ENCODE measurements at regions not wholly inside any gene's neighbourhood (a gene's known extent, or its start where the extent isn't known, plus 50 kb on each side); places are given as distances from the start of the nearest gene placed in this dataset.

DNA sequence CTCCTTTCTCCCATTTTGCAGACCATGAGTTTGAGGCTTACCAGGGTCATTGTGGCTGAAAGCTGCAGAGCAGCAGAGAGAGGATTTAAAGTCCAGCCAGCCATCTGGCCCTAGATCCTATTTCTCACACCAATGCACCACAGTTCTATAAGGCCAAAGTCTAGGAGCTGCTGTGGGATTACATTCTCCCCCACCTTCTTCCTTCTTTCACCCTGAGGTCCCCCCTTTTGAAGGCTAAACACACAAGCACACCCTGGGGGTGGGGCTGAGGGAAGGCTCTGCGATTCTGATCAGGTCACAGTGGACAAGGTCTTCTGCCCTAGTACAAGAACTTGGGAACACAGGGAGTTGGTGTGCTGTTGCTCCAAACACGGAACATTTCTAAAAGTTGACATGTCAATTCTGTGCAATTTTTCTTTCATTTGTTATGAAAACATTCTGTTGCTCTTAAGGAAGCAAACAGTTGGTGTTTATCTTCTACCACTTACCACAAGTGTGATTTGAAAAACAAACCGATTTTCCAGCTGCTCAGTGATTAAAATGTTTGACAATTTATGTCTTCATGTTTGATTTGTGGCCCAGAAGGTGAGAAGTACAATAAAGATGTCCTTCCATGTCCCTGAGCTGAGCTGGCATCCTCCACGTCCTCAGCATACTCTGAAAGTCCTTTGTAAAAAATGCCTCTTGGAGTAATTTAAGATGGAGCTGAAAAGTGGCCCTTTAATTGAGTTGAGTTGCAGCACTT lies 271.6 kb upstream of the PPP2R2D start:
- ChIA-PET POLR2A (ENCODE audit: low non-redundant PET) (no interaction called here), CTCF (no interaction called here)
- TF ChIP-seq EZH2 (IDR thresholded peaks at IDR 0.05; ENCODE audit: borderline replicate concordance, low read depth, low read length, poor library complexity, severe bottlenecking) = no peak
- TF ChIP-seq, protein P1, sequence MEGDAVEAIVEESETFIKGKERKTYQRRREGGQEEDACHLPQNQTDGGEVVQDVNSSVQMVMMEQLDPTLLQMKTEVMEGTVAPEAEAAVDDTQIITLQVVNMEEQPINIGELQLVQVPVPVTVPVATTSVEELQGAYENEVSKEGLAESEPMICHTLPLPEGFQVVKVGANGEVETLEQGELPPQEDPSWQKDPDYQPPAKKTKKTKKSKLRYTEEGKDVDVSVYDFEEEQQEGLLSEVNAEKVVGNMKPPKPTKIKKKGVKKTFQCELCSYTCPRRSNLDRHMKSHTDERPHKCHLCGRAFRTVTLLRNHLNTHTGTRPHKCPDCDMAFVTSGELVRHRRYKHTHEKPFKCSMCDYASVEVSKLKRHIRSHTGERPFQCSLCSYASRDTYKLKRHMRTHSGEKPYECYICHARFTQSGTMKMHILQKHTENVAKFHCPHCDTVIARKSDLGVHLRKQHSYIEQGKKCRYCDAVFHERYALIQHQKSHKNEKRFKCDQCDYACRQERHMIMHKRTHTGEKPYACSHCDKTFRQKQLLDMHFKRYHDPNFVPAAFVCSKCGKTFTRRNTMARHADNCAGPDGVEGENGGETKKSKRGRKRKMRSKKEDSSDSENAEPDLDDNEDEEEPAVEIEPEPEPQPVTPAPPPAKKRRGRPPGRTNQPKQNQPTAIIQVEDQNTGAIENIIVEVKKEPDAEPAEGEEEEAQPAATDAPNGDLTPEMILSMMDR (conservative IDR thresholded peaks at IDR 0.05; ENCODE audit: low read depth, low read length) = no peak
- no peak for DNase-seq (ENCODE audit: low spot score)
- Histone ChIP-seq H3K27me3 (replicated peaks; ENCODE audit: insufficient read depth, low read depth, low read length, poor library complexity) (peaks cover 13% of the 10 kb centered on the region), H3K36me3 (ENCODE audit: insufficient read depth, low read length, poor library complexity, severe bottlenecking) (no peaks in the 10 kb centered on the region), H3K4me3 (ENCODE audit: low read depth, low read length, poor library complexity, severe bottlenecking) (no peak overlapping the region), H3K9me3 (ENCODE audit: low read depth, low read length, poor library complexity, severe bottlenecking) (no peaks in the 10 kb centered on the region), H3K4me1 (ENCODE audit: insufficient read depth, low read length, poor library complexity, severe bottlenecking) (no peaks in the 10 kb centered on the region), H3K27ac (ENCODE audit: low read depth, low read length, poor library complexity, severe bottlenecking) (no peak overlapping the region)
- no TSS peak for BruUV-seq (replicated peaks)
- intact Hi-C loops (cut with micrococcal nuclease; ENCODE audit: unreplicated experiment) = no loop called here

DNA sequence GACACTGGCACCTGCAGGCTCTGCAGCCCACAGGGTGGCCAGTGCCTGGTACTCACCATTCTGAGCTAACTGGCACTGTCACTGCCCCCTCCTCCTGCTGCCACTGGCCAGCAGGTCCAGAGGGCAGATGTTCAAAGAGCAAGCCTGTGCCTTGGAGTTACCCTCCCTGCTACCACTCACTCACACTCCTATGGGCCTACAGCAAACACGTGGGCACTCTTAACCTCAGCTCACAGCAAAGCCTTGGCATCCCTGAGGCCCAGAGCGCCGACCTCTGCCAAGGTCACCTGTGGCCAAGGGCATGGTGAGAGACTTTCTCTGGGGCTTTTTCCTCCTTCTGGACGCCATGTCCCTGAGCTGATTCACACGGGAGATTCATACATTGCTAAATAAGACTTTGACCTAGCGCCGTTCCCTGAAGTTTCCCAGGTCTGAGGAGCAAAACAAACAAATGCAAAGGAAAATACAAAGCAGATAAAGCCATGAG lies 270.0 kb upstream of the PPP2R2D start:
- no peak for DNase-seq (ENCODE audit: low spot score)
- Histone ChIP-seq H3K9me3 (ENCODE audit: low read depth, low read length, poor library complexity, severe bottlenecking) (no peaks in the 10 kb centered on the region), H3K36me3 (ENCODE audit: insufficient read depth, low read length, poor library complexity, severe bottlenecking) (no peaks in the 10 kb centered on the region), H3K27ac (ENCODE audit: low read depth, low read length, poor library complexity, severe bottlenecking) (no peak overlapping the region), H3K27me3 (replicated peaks; ENCODE audit: insufficient read depth, low read depth, low read length, poor library complexity) (peaks cover 14% of the 10 kb centered on the region), H3K4me3 (ENCODE audit: low read depth, low read length, poor library complexity, severe bottlenecking) (no peak overlapping the region), H3K4me1 (ENCODE audit: insufficient read depth, low read length, poor library complexity, severe bottlenecking) (no peaks in the 10 kb centered on the region)
- ChIA-PET POLR2A (ENCODE audit: low non-redundant PET) (no interaction called here), CTCF (no interaction called here)
- BruUV-seq (replicated peaks) = no TSS peak
- TF ChIP-seq, protein P1 (conservative IDR thresholded peaks at IDR 0.05; ENCODE audit: low read depth, low read length) = no peak
- TF ChIP-seq EZH2 (IDR thresholded peaks at IDR 0.05; ENCODE audit: borderline replicate concordance, low read depth, low read length, poor library complexity, severe bottlenecking) = no peak
- intact Hi-C loops (cut with micrococcal nuclease; ENCODE audit: unreplicated experiment) = no loop called here

DNA sequence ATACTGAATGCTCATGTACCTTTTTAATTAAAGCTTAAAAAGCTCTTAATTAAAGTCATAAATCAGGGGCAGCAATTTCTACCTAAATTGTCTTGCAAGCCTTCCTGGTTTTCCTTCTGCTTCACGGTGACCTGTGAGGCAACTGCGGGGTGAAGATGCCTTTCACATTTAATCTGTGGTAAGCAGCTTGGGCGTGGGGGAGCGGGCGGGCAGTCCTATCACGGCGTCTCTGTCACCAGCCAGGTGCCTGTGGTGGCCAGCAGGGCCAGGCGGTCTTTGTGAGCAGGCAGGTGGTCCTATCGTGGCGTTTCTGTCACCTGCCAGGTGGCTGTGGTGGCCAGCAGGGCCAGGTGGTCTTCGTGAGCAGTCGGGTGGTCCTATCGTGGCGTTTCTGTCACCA lies 269.2 kb upstream of the PPP2R2D start:
- no peaks in the 10 kb centered on the region for H3K4me1 ChIP-seq (ENCODE audit: insufficient read depth, low read length, poor library complexity, severe bottlenecking)
- no TSS peak for BruUV-seq (replicated peaks)
- CTCF ChIA-PET = no interaction called here

More for the DNA sequence above, 269.2 kb upstream of the PPP2R2D start:
- H3K4me3 ChIP-seq (ENCODE audit: low read depth, low read length, poor library complexity, severe bottlenecking) = no peak overlapping the region
- TF ChIP-seq, protein P1 (conservative IDR thresholded peaks at IDR 0.05; ENCODE audit: low read depth, low read length) = no peak
- no peak for TF ChIP-seq EZH2 (IDR thresholded peaks at IDR 0.05; ENCODE audit: borderline replicate concordance, low read depth, low read length, poor library complexity, severe bottlenecking)
- H3K9me3 ChIP-seq (ENCODE audit: low read depth, low read length, poor library complexity, severe bottlenecking) = no peaks in the 10 kb centered on the region
- H3K36me3 ChIP-seq (ENCODE audit: insufficient read depth, low read length, poor library complexity, severe bottlenecking) = no peaks in the 10 kb centered on the region
- no peak for DNase-seq (ENCODE audit: low spot score)
- H3K27ac ChIP-seq (ENCODE audit: low read depth, low read length, poor library complexity, severe bottlenecking) = no peak overlapping the region
- intact Hi-C loops (cut with micrococcal nuclease; ENCODE audit: unreplicated experiment) = no loop called here
- POLR2A ChIA-PET (ENCODE audit: low non-redundant PET) = no interaction called here
- H3K27me3 ChIP-seq (replicated peaks; ENCODE audit: insufficient read depth, low read depth, low read length, poor library complexity) = peaks cover 21% of the 10 kb centered on the region
